ENCODE measurements at regions not wholly inside any gene's neighbourhood (a gene's known extent, or its start where the extent isn't known, plus 50 kb on each side); places are given as distances from the start of the nearest gene placed in this dataset.

GRCh38 chrX:45592101-45592500, 391.4 kb upstream of the DIPK2B start:
- in situ Hi-C loops (cut with MboI; ENCODE audit: low sequenced_read_pairs, unreplicated experiment), result no loop called here
- TF ChIP-seq, protein P1, sequence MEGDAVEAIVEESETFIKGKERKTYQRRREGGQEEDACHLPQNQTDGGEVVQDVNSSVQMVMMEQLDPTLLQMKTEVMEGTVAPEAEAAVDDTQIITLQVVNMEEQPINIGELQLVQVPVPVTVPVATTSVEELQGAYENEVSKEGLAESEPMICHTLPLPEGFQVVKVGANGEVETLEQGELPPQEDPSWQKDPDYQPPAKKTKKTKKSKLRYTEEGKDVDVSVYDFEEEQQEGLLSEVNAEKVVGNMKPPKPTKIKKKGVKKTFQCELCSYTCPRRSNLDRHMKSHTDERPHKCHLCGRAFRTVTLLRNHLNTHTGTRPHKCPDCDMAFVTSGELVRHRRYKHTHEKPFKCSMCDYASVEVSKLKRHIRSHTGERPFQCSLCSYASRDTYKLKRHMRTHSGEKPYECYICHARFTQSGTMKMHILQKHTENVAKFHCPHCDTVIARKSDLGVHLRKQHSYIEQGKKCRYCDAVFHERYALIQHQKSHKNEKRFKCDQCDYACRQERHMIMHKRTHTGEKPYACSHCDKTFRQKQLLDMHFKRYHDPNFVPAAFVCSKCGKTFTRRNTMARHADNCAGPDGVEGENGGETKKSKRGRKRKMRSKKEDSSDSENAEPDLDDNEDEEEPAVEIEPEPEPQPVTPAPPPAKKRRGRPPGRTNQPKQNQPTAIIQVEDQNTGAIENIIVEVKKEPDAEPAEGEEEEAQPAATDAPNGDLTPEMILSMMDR (IDR thresholded peaks at IDR 0.05; ENCODE audit: borderline replicate concordance, control extremely low read depth, extremely low read depth, insufficient read depth, missing control alignments), result no peak
- no peak for DNase-seq (ENCODE audit: low spot score)

DNA sequence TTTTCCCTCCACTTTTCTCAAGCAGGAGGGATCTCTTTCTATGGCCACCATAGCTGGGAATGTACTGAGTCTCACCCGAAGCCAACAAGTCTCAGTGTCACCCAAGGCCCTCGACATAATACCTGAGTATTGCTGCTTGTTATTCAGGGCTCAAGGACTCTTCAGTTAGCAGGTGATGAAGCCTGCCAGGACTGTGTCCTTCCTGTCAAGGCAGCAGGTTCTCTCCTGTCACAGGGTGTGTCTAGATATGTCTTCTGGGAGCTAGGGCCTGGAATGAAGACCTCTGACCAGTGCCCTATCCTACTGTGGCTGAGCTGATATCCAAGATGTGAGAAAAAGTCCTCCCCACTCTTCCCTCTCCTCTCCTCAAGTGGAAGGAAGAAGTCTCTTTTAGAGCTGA, 391.0 kb upstream of the DIPK2B start:
- in situ Hi-C loops (cut with MboI; ENCODE audit: low sequenced_read_pairs, unreplicated experiment), result no loop called here
- no peak for DNase-seq (ENCODE audit: low spot score)
- TF ChIP-seq, protein P1 (IDR thresholded peaks at IDR 0.05; ENCODE audit: borderline replicate concordance, control extremely low read depth, extremely low read depth, insufficient read depth, missing control alignments), result no peak

- TF ChIP-seq, protein P1 (IDR thresholded peaks at IDR 0.05; ENCODE audit: borderline replicate concordance, control extremely low read depth, extremely low read depth, insufficient read depth, missing control alignments), result no peak
- DNase-seq (ENCODE audit: low spot score), result no peak
- in situ Hi-C loops (cut with MboI; ENCODE audit: low sequenced_read_pairs, unreplicated experiment), result no loop called here
Observed at GRCh38 chrX:45584717-45585116, 384.0 kb upstream of the DIPK2B start.

GRCh38 chrX:45577361-45577760, 376.7 kb upstream of the DIPK2B start:
- in situ Hi-C loops (cut with MboI; ENCODE audit: low sequenced_read_pairs, unreplicated experiment), result no loop called here
- TF ChIP-seq, protein P1 (IDR thresholded peaks at IDR 0.05; ENCODE audit: borderline replicate concordance, control extremely low read depth, extremely low read depth, insufficient read depth, missing control alignments), result no peak
- no peak for DNase-seq (ENCODE audit: low spot score)

GRCh38 chrX:45571453-45571852, 370.8 kb upstream of the DIPK2B start:
- in situ Hi-C loops (cut with MboI; ENCODE audit: low sequenced_read_pairs, unreplicated experiment), result no loop called here
- DNase-seq (ENCODE audit: low spot score), result no peak
- TF ChIP-seq, protein P1 (IDR thresholded peaks at IDR 0.05; ENCODE audit: borderline replicate concordance, control extremely low read depth, extremely low read depth, insufficient read depth, missing control alignments), result no peak

DNA sequence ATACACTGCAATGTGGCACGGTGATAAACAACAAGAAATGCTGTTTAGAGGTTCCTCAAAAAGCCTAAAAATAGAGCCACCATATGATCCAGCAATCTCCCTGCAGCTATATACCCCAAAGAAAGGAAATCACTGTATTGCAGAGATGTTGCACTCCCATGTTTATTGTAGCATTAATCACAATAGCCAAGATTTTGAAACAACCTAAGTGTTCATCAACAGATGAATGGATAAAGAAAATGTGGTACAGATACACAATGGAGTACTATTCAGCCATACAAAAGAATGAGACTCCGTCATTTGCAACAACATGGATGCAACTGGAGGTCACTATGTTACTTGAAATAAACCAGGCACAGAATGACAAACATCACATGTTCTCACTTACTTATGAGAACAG, 365.8 kb upstream of the DIPK2B start:
- DNase-seq (ENCODE audit: low spot score), result no peak
- TF ChIP-seq, protein P1 (IDR thresholded peaks at IDR 0.05; ENCODE audit: borderline replicate concordance, control extremely low read depth, extremely low read depth, insufficient read depth, missing control alignments), result no peak
- in situ Hi-C loops (cut with MboI; ENCODE audit: low sequenced_read_pairs, unreplicated experiment), result no loop called here

GRCh38 chrX:45557387-45557786, 356.7 kb upstream of the DIPK2B start:
- in situ Hi-C loops (cut with MboI; ENCODE audit: low sequenced_read_pairs, unreplicated experiment), result no loop called here
- no peak for DNase-seq (ENCODE audit: low spot score)
- TF ChIP-seq, protein P1 (IDR thresholded peaks at IDR 0.05; ENCODE audit: borderline replicate concordance, control extremely low read depth, extremely low read depth, insufficient read depth, missing control alignments), result no peak
